HEK293 (cell line): ENCODE measurements at regions not wholly inside any gene's neighbourhood (a gene's known extent, or its start where the extent isn't known, plus 50 kb on each side); places are given as distances from the start of the nearest gene placed in this dataset.

ENCODE experiments used
- CTCF ChIA-PET: fragments of 350-600 bp; formaldehyde crosslinking; extraction: SDS; loops from one replicate; lab custom pipeline; 2021; ENCODE audit warnings: antibody characterized with exemption; lab: Yijun Ruan, JAX
- POLR2A ChIA-PET: fragments of 300-600 bp; formaldehyde crosslinking; extraction: SDS; loops from one replicate; lab custom pipeline; 2020; ENCODE audit warnings: antibody characterized with exemption, inconsistent platforms; lab: Yijun Ruan, JAX
- H3K27ac ChIP-seq: fragments of 200-500 bp; sonication (Bioruptor generic); 2 replicates; pipeline ENCODE4 v1.5.1; 2014; ENCODE audit warnings: low read depth, low read length, control low read depth, inconsistent platforms; ENCODE audit errors: extremely low read depth
- H3K36me3 ChIP-seq, 2 experiments: fragments of 200-500 bp in 1 of 2; sonication (Bioruptor generic) in 1 of 2; 1 replicate in 1 of 2; 2 replicates in 1 of 2; pipeline ENCODE4 v1.5.1; 2014 to 2017; ENCODE audit warnings: inconsistent platforms in 2 of 2, low read length in 2 of 2; ENCODE audit not compliant: control insufficient read depth in 2 of 2, insufficient read depth in 1 of 2
- H3K4me1 ChIP-seq: fragments of 200-500 bp; sonication (Bioruptor generic); 2 replicates; pipeline ENCODE4 v1.5.1; 2014; ENCODE audit warnings: mild to moderate bottlenecking, low read length, inconsistent platforms; ENCODE audit not compliant: control insufficient read depth, insufficient read depth
- H3K4me3 ChIP-seq: 2 replicates; pipeline ENCODE4 v1.5.1; 2011; ENCODE audit warnings: low read depth, mild to moderate bottlenecking, control low read depth, low read length, moderate library complexity
- H3K9me3 ChIP-seq: fragments of 200-500 bp; sonication (Bioruptor generic); 2 replicates; pipeline ENCODE4 v1.5.1; 2014; ENCODE audit warnings: low read depth, low read length, inconsistent platforms; ENCODE audit not compliant: control insufficient read depth, insufficient read depth
- ELK4 ChIP-seq: IDR thresholded peaks from 2 replicates; pipeline ENCODE4 v1.6.1; 2011; ENCODE audit warnings: mild to moderate bottlenecking, low read depth, low read length, borderline replicate concordance
- FEZF1 ChIP-seq: fragments of 450-650 bp; formaldehyde crosslinking; IDR thresholded peaks from 2 replicates; pipeline ENCODE4 v1.5.1; 2016; ENCODE audit warnings: missing biosample characterization, missing genetic modification characterization
- GLIS2 ChIP-seq: fragments of 450-650 bp; formaldehyde crosslinking; IDR thresholded peaks from 2 replicates; pipeline ENCODE4 v1.5.1; 2016; ENCODE audit warnings: missing biosample characterization, missing genetic modification characterization
- HOXC10 ChIP-seq: sonication (generic); formaldehyde crosslinking; IDR thresholded peaks from 2 replicates; pipeline ENCODE4 v1.8.1; 2023; ENCODE audit warnings: mild to moderate bottlenecking, missing genetic modification reagents
- IKZF3 ChIP-seq: fragments of 450-650 bp; IDR thresholded peaks from 2 replicates; pipeline ENCODE4 v1.5.0; 2018; ENCODE audit warnings: missing biosample characterization, mild to moderate bottlenecking, missing genetic modification characterization, moderate library complexity
- KLF16 ChIP-seq: fragments of 450-650 bp; formaldehyde crosslinking; IDR thresholded peaks from 2 replicates; pipeline ENCODE4 v1.5.1; 2017; ENCODE audit warnings: missing biosample characterization, missing genetic modification characterization
- KLF17 ChIP-seq: fragments of 450-650 bp; formaldehyde crosslinking; IDR thresholded peaks from 2 replicates; pipeline ENCODE4 v1.5.1; 2016; ENCODE audit warnings: missing biosample characterization, missing genetic modification characterization
- MZF1 ChIP-seq: fragments of 450-650 bp; formaldehyde crosslinking; IDR thresholded peaks from 2 replicates; pipeline ENCODE4 v1.5.1; 2017; ENCODE audit warnings: missing biosample characterization, missing genetic modification characterization, borderline replicate concordance
- PRDM1 ChIP-seq: fragments of 450-650 bp; formaldehyde crosslinking; IDR thresholded peaks from 2 replicates; pipeline ENCODE4; 2016; ENCODE audit warnings: missing biosample characterization, missing genetic modification characterization
- ZBTB17 ChIP-seq: fragments of 450-650 bp; formaldehyde crosslinking; IDR thresholded peaks from 2 replicates; pipeline ENCODE4 v1.5.1; 2016; ENCODE audit warnings: missing biosample characterization, missing genetic modification characterization
- ZBTB8A ChIP-seq: fragments of 450-650 bp; formaldehyde crosslinking; IDR thresholded peaks from 2 replicates; pipeline ENCODE4 v1.5.1; 2016; ENCODE audit warnings: missing biosample characterization, missing genetic modification characterization
- ZNF114 ChIP-seq: fragments of 450-650 bp; formaldehyde crosslinking; IDR thresholded peaks from 2 replicates; pipeline ENCODE4 v1.5.0; 2017; ENCODE audit warnings: missing biosample characterization, missing genetic modification characterization
- ZNF350 ChIP-seq: fragments of 450-650 bp; formaldehyde crosslinking; IDR thresholded peaks from 2 replicates; pipeline ENCODE4 v1.5.0; 2017; ENCODE audit warnings: missing biosample characterization, mild to moderate bottlenecking, missing genetic modification characterization
- ZNF398 ChIP-seq: fragments of 450-650 bp; formaldehyde crosslinking; IDR thresholded peaks from 2 replicates; pipeline ENCODE4 v1.5.1; 2017; ENCODE audit warnings: missing biosample characterization, missing genetic modification characterization
- ZNF473 ChIP-seq: fragments of 450-650 bp; formaldehyde crosslinking; IDR thresholded peaks from 2 replicates; pipeline ENCODE4 v1.5.1; 2017; ENCODE audit warnings: missing biosample characterization, missing genetic modification characterization
- ZNF501 ChIP-seq: fragments of 450-650 bp; formaldehyde crosslinking; IDR thresholded peaks from 2 replicates; pipeline ENCODE4 v1.5.1; 2016; ENCODE audit warnings: missing biosample characterization, missing genetic modification characterization
- ZNF514 ChIP-seq: fragments of 450-650 bp; formaldehyde crosslinking; IDR thresholded peaks from 2 replicates; pipeline ENCODE4 v1.5.1; 2016; ENCODE audit warnings: missing biosample characterization, missing genetic modification characterization
- ZNF549 ChIP-seq: fragments of 450-650 bp; IDR thresholded peaks from 2 replicates; pipeline ENCODE4 v1.5.1; 2018; ENCODE audit warnings: missing biosample characterization, missing genetic modification characterization, mild to moderate bottlenecking, inconsistent platforms, moderate library complexity
- ZNF623 ChIP-seq: fragments of 450-650 bp; formaldehyde crosslinking; IDR thresholded peaks from 2 replicates; pipeline ENCODE4 v1.5.1; 2016; ENCODE audit warnings: missing biosample characterization, missing genetic modification characterization
- ZNF629 ChIP-seq: fragments of 450-650 bp; formaldehyde crosslinking; IDR thresholded peaks from 2 replicates; pipeline ENCODE4 v1.5.1; 2017; ENCODE audit warnings: missing biosample characterization, missing genetic modification characterization
- ZNF677 ChIP-seq: fragments of 450-650 bp; IDR thresholded peaks from 2 replicates; pipeline ENCODE4 v1.5.0; 2018; ENCODE audit warnings: missing biosample characterization, mild to moderate bottlenecking, missing genetic modification characterization, moderate library complexity
- ZNF707 ChIP-seq: fragments of 450-650 bp; formaldehyde crosslinking; IDR thresholded peaks from 2 replicates; pipeline ENCODE4 v1.5.1; 2016; ENCODE audit warnings: missing biosample characterization, missing genetic modification characterization
- ZNF843 ChIP-seq: fragments of 450-650 bp; formaldehyde crosslinking; IDR thresholded peaks from 2 replicates; pipeline ENCODE4 v1.5.1; 2016; ENCODE audit warnings: missing biosample characterization, missing genetic modification characterization
- ZSCAN5A ChIP-seq: fragments of 450-650 bp; formaldehyde crosslinking; IDR thresholded peaks from 2 replicates; pipeline ENCODE4 v1.5.1; 2016; ENCODE audit warnings: missing biosample characterization, missing genetic modification characterization

GRCh38 chr18:40313030-40313642 is 1641.9 kb upstream of the PIK3C3 start (continued):
- no peak for TF ChIP-seq ZNF350 (tag by site-specific recombination)
- TF ChIP-seq ELK4 = no peak
- no peak for TF ChIP-seq IKZF3 (tag by site-specific recombination)

DNA sequence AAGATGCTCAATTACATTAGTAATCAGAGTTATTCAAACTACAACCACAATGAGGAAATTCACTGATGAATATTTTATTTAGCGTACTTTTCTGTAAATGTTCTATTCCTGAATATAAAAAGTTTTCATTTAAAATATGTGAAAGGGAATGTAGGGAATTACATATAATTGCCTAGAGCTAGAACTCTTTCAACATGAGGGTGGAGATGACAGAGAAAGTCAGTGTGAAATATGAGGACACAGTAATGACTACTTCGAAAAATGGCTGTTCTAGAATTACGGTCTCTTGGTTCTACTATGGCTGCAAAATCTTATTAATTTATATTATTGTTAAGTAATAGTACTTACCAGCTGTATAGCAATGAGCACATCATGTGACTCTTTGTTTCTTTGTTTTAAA is 1647.4 kb upstream of the PIK3C3 start:
- H3K4me1 ChIP-seq = no peaks in the 10 kb centered on the region
- CTCF ChIA-PET = no interaction called here
- POLR2A ChIA-PET = no interaction called here
- no peaks in the 10 kb centered on the region for H3K9me3 ChIP-seq
- H3K4me3 ChIP-seq = no peak overlapping the region
- no peaks in the 10 kb centered on the region for H3K36me3 ChIP-seq
- no peak for TF ChIP-seq HOXC10 (CRISPR knock-in tag)
- no peak for TF ChIP-seq ZNF843 (tag by site-specific recombination)
- TF ChIP-seq FEZF1 = no peak
- TF ChIP-seq KLF17 (tag by site-specific recombination) = no peak
- H3K27ac ChIP-seq = no peak overlapping the region

DNA sequence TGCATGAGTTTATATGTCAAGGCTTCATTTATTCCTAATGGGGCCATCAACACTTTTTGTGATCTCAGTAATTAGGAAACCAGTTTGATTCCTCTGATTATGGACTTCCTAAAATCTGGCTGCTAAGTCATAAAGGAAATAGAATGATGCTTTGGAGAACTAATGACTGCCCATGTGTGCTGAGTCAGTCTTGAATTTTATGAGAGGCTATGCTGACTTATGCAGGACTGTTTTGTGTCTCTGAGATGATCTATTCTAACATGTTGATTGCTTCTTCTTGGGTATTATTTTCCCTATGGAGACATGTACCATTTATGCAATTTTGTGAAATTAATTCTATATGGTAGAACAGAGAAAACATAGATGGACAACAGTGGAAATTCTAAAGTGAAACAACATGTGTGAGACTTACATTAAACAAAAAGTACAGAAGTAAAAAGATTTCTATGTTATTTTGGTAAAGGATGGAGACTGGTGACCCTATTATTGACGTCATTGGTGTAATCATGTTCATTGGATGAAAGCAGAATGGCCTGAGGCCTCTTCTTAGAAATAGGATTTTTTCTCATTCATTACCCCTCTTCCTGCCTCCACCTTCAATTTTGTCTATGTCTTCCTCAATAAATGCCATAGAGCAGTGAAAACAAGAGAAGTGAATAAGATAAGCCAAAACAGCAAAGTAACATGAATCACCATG is 1658.2 kb upstream of the PIK3C3 start:
- no peaks in the 10 kb centered on the region for H3K36me3 ChIP-seq
- H3K9me3 ChIP-seq = no peaks in the 10 kb centered on the region
- no peak overlapping the region for H3K27ac ChIP-seq
- TF ChIP-seq ZSCAN5A = no peak
- no peak for TF ChIP-seq ZNF629 (tag by site-specific recombination)
- TF ChIP-seq ZNF501 (tag by site-specific recombination) = no peak
- no peak for TF ChIP-seq ZNF677
- TF ChIP-seq ZNF114 = no peak
- TF ChIP-seq GLIS2 (tag by site-specific recombination) = no peak
- TF ChIP-seq ZNF398 (tag by site-specific recombination) = no peak
- no peak for TF ChIP-seq ZNF549 (tag by site-specific recombination)
- TF ChIP-seq ZNF623 (tag by site-specific recombination) = no peak
- TF ChIP-seq ZBTB8A (tag by site-specific recombination) = no peak
- TF ChIP-seq ELK4 = no peak
- TF ChIP-seq ZBTB17 (tag by site-specific recombination) = no peak
- TF ChIP-seq ZNF473 (tag by site-specific recombination) = no peak
- no peak for TF ChIP-seq ZNF514 (tag by site-specific recombination)
- TF ChIP-seq PRDM1 (tag by site-specific recombination) = no peak
- TF ChIP-seq MZF1 (tag by site-specific recombination) = no peak
- no peak for TF ChIP-seq ZNF707 (tag by site-specific recombination)
- no peak for TF ChIP-seq ZNF350 (tag by site-specific recombination)
- no peak for TF ChIP-seq KLF16 (tag by site-specific recombination)
- ChIA-PET POLR2A (no interaction called here), CTCF (no interaction called here)
- no peak overlapping the region for H3K4me3 ChIP-seq
- H3K4me1 ChIP-seq = no peaks in the 10 kb centered on the region
